Lung (tissue), 11 donors: ENCODE measurements at regions not wholly inside any gene's neighbourhood (a gene's known extent, or its start where the extent isn't known, plus 50 kb on each side); places are given as distances from the start of the nearest gene placed in this dataset.

Experiments used
- ATAC-seq: fragments of 200-7000 bp; cut with Tn5 transposase; one replicate; pipeline ENCODE4 v1.9.1; 2020; ENCODE audit warnings: moderate number of reproducible peaks; ENCODE audit not compliant: insufficient read depth, low FRiP score
- DNase-seq, 3 donors: peaks; one replicate each; pipeline ENCODE4 v3.0.0-alpha.2; 2013 to 2017
- H3K27ac ChIP-seq, 2 donors: one replicate each; pipeline ENCODE4 v1.5.1; 2013; ENCODE audit warnings: mild to moderate bottlenecking in 2 of 2, moderate library complexity in 2 of 2, control low read depth in 1 of 2, inconsistent platforms in 1 of 2, low read depth in 1 of 2, low read length in 1 of 2
- H3K27me3 ChIP-seq, 3 donors: one replicate each; pipeline ENCODE4 v1.5.1; 2013; ENCODE audit warnings: low read length in 2 of 3; ENCODE audit not compliant: control insufficient read depth in 3 of 3, insufficient read depth in 3 of 3
- H3K36me3 ChIP-seq, 4 donors: one replicate each; pipeline ENCODE4 v1.5.1; 2013; ENCODE audit warnings: low read length in 4 of 4, mild to moderate bottlenecking in 1 of 4, moderate library complexity in 1 of 4; ENCODE audit not compliant: control insufficient read depth in 4 of 4, insufficient read depth in 4 of 4
- H3K4me1 ChIP-seq, 5 donors: one replicate each; pipeline ENCODE4 v1.5.1; 2013; ENCODE audit warnings: low read length in 5 of 5, mild to moderate bottlenecking in 2 of 5, moderate library complexity in 1 of 5; ENCODE audit not compliant: control insufficient read depth in 5 of 5, insufficient read depth in 5 of 5
- H3K4me3 ChIP-seq: one replicate; pipeline ENCODE4 v1.5.1; 2013; ENCODE audit warnings: mild to moderate bottlenecking, control low read depth, moderate library complexity
- H3K9ac ChIP-seq, 2 donors: one replicate each; pipeline ENCODE4 v1.5.1; 2013; ENCODE audit warnings: low read length in 2 of 2, control low read depth in 1 of 2; ENCODE audit not compliant: insufficient read depth in 1 of 2
- H3K9me3 ChIP-seq, 4 donors: one replicate each; pipeline ENCODE4 v1.5.1; 2013; ENCODE audit warnings: low read length in 3 of 4, mild to moderate bottlenecking in 1 of 4, moderate library complexity in 1 of 4; ENCODE audit not compliant: control insufficient read depth in 4 of 4, insufficient read depth in 3 of 4
- WGBS, 2 donors: extraction: QIAGEN DNeasy Blood & Tissue Kit; methylation state at CpG; one replicate each; pipeline ENCODE4 v1.1.7; 2013; 5-methylcytosine and 5-hydroxymethylcytosine counted together
- TF ChIP-seq, protein P1 (sequence below): IDR thresholded peaks from 2 replicates; pipeline ENCODE4 v1.5.1; 2012; ENCODE audit warnings: mild to moderate bottlenecking; ENCODE audit errors: control extremely low read depth, extremely low read depth
- donor health status: control.
- donor health status: control.
- donor health status: Bipolar disorder and iron deficiency.
- donor health status: healthy.
- donor health status: DM: yes; HTN: yes; CAD: no.

DNA sequence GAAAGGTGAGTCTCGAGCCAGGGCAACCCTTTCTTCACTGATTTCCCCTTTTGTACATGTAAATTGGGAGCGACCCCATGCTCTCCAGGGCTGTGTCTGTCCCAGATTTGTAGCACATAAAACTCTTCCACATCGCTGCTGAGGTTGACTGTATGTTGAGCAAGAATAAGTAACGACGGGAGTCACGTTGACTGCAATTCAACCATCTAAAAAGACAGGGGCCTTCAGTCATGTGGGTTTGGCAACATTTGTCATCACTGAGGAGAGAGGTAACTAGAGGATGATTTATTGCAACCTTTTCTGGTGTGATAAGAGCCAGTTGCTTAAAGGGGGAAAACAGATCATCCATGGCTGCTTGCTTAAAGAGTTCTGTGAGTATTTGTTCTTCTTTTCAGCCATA lies 159.4 kb upstream of the SULF2 start:
- no peak for ATAC-seq
- TF ChIP-seq, protein P1, sequence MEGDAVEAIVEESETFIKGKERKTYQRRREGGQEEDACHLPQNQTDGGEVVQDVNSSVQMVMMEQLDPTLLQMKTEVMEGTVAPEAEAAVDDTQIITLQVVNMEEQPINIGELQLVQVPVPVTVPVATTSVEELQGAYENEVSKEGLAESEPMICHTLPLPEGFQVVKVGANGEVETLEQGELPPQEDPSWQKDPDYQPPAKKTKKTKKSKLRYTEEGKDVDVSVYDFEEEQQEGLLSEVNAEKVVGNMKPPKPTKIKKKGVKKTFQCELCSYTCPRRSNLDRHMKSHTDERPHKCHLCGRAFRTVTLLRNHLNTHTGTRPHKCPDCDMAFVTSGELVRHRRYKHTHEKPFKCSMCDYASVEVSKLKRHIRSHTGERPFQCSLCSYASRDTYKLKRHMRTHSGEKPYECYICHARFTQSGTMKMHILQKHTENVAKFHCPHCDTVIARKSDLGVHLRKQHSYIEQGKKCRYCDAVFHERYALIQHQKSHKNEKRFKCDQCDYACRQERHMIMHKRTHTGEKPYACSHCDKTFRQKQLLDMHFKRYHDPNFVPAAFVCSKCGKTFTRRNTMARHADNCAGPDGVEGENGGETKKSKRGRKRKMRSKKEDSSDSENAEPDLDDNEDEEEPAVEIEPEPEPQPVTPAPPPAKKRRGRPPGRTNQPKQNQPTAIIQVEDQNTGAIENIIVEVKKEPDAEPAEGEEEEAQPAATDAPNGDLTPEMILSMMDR = no peak

DNA sequence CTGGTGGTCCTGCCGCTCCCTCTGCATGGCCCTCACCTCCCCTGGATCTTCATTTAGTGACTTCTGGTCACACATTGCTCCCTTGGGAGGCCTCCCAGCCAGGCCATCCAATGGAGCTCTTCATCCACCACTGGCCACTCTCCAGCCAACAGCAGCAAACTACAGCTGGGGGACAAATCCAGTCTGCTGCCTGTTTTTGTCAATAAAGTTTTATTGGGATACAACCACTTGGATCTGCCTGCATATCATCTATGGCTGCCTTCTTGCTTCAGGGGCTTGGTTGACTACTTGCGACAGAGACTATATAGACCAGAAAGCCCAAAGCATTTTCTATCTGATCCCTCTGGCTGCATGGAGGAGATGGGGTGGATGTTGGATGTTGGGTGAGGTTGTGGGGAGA lies 156.6 kb upstream of the SULF2 start:
- no peak overlapping the region for H3K9ac ChIP-seq
- H3K27ac ChIP-seq = no peak overlapping the region
- WGBS, 2 donors = 97 to 99% methylated on average over 2 of the region's 2 CpGs
- H3K4me1 ChIP-seq = no peaks in the 10 kb centered on the region
- ATAC-seq = no peak
- TF ChIP-seq, protein P1 = no peak
- H3K9me3 ChIP-seq = peaks cover 0 to 2% (median 0%) of the 10 kb centered on the region in 4 donors
- no peak for DNase-seq
- H3K36me3 ChIP-seq = no peaks in the 10 kb centered on the region
- H3K27me3 ChIP-seq = peaks cover 0 to 6% (median under 1%) of the 10 kb centered on the region in 3 donors
- H3K4me3 ChIP-seq = no peak overlapping the region

More for the DNA sequence above, 159.4 kb upstream of the SULF2 start:
- H3K27ac ChIP-seq = no peak overlapping the region
- H3K9ac ChIP-seq = no peak overlapping the region
- 90 to 91% methylated on average over 6 of the region's 6 CpGs for WGBS, 2 donors
- H3K4me3 ChIP-seq = no peak overlapping the region
- H3K9me3 ChIP-seq = no peaks in the 10 kb centered on the region
- H3K4me1 ChIP-seq = no peaks in the 10 kb centered on the region
- H3K36me3 ChIP-seq = no peaks in the 10 kb centered on the region
- no peak for DNase-seq
- peaks cover 0 to 3% (median 0%) of the 10 kb centered on the region in 3 donors for H3K27me3 ChIP-seq

DNA sequence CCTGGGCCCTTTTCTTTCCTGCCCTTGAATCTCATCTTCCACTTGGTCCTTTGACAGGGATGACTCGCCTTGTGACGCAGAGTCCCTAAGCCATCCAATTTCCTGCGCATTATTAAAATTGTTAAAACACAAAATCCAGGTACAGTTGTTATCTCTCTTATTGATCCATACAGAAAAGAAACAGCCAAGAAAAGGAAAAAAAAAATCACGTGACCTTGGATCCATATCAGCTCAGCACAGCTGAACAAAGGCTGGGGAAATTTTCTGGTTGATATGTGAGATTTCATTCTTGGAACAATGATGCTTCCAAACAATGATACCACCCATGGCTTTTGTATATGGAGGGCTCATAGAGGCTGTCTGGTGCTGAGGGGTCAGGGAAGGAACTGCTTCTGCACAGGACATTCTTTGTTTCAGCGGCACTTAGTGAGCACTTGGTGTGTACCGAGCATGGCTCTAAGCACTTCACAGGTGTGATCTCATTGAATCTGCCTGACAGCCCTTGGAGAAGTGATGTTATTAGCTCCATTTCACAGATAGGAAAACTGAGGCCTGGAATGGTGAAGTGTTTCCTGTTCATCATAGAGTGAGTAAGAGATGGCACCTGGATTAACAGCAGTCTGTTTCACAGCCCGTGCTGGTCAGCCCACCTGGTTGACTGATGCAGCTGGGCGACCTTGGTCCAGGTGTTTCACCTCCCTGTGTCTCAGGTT lies 155.0 kb upstream of the SULF2 start:
- H3K4me3 ChIP-seq = no peak overlapping the region
- no peaks in the 10 kb centered on the region for H3K36me3 ChIP-seq
- no peak overlapping the region for H3K27ac ChIP-seq
- no peak overlapping the region for H3K9ac ChIP-seq
- TF ChIP-seq, protein P1 = no peak
- peaks cover 0 to 2% (median 0%) of the 10 kb centered on the region in 4 donors for H3K9me3 ChIP-seq
- peaks cover 0 to 8% (median 4%) of the 10 kb centered on the region in 3 donors for H3K27me3 ChIP-seq
- ATAC-seq (no peak), DNase-seq (no peak)
- 88 to 90% methylated on average over 8 of the region's 8 CpGs for WGBS, 2 donors
- no peaks in the 10 kb centered on the region for H3K4me1 ChIP-seq
